ENCODE measurements at regions not wholly inside any gene's neighbourhood (a gene's known extent, or its start where the extent isn't known, plus 50 kb on each side); places are given as distances from the start of the nearest gene placed in this dataset.

- H3K36me3 Mint-ChIP-seq: no peaks in the 10 kb centered on the region
- no peak for DNase-seq (ENCODE audit: extremely low spot score, unreplicated experiment)
These were observed 190.2 kb upstream of the MPHOSPH6 start for GRCh38 chr16:82360024-82360783.

DNA sequence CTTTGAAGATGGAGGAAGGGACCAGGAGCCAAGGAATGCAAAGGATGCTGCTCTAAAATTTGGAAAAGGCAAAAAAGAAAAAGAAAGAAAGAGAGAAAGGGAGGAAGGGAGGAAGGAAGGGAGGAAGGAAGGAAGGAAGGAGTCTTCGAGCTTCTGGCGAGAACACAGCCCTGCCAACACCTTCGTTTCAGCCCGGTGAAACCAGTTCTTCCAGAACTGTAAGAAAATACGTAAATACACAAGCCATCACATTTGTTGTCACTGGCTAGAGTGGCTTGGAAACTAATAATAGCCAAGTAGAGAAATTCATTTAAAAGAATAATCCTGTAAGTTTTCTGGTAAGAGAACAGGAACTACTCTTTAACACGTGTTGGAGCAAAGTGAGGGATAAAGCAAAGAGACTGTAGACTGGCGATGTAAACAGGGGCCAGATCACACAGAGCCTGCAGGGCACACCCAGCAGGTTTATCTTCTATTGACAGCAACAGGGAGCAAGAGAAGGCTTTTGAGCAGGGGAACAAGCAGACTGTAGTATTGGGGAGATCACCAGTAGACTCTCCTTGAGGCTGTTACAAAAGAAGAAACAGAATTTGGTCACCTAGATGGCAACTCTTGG, 188.7 kb upstream of the MPHOSPH6 start:
- TF ChIP-seq, protein P1, sequence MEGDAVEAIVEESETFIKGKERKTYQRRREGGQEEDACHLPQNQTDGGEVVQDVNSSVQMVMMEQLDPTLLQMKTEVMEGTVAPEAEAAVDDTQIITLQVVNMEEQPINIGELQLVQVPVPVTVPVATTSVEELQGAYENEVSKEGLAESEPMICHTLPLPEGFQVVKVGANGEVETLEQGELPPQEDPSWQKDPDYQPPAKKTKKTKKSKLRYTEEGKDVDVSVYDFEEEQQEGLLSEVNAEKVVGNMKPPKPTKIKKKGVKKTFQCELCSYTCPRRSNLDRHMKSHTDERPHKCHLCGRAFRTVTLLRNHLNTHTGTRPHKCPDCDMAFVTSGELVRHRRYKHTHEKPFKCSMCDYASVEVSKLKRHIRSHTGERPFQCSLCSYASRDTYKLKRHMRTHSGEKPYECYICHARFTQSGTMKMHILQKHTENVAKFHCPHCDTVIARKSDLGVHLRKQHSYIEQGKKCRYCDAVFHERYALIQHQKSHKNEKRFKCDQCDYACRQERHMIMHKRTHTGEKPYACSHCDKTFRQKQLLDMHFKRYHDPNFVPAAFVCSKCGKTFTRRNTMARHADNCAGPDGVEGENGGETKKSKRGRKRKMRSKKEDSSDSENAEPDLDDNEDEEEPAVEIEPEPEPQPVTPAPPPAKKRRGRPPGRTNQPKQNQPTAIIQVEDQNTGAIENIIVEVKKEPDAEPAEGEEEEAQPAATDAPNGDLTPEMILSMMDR (conservative IDR thresholded peaks at IDR 0.05): no peak
- Mint-ChIP-seq H3K27me3 (peaks cover 7% of the 10 kb centered on the region), H3K4me3 (peak overlapping the region; percentile 48), H3K9me3 (peaks cover 4% of the 10 kb centered on the region), H3K4me1 (ENCODE audit: unreplicated experiment) (no peaks in the 10 kb centered on the region), H3K27ac (peak overlapping the region; percentile 79), H3K36me3 (no peaks in the 10 kb centered on the region)
- DNase-seq (ENCODE audit: extremely low spot score, unreplicated experiment): no peak

More at GRCh38 chr16:82360024-82360783, 190.2 kb upstream of the MPHOSPH6 start:
- peaks cover 4% of the 10 kb centered on the region for H3K9me3 Mint-ChIP-seq
- no peaks in the 10 kb centered on the region for H3K4me1 Mint-ChIP-seq (ENCODE audit: unreplicated experiment)
- no peak overlapping the region for H3K4me3 Mint-ChIP-seq
- H3K27me3 Mint-ChIP-seq: peaks cover 7% of the 10 kb centered on the region
- no peak overlapping the region for H3K27ac Mint-ChIP-seq
- TF ChIP-seq, protein P1 (conservative IDR thresholded peaks at IDR 0.05): no peak

DNA sequence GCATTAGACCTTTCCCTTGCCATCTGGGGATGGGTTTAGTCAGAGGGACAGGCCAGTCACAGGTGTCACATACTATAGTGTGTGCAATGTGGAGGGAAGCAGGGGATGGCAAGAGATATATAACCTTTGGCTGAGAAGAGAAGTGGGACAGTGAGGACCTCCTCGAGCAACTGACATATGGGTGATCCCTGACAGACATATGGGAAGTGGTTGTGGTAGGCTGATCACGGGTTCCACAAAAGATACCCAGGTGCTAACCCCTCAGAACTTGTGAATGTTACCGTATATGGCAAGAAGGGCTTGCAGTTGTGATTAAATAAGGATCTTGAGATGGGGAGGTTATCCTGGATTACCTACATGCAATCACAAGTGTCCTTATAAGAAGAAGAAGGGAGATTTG, 188.1 kb upstream of the MPHOSPH6 start:
- Mint-ChIP-seq H3K4me3 (peak overlapping the region; percentile 48), H3K27me3 (peaks cover 7% of the 10 kb centered on the region), H3K36me3 (no peaks in the 10 kb centered on the region), H3K9me3 (peaks cover 4% of the 10 kb centered on the region), H3K4me1 (ENCODE audit: unreplicated experiment) (no peaks in the 10 kb centered on the region), H3K27ac (no peak overlapping the region)
- TF ChIP-seq, protein P1 (conservative IDR thresholded peaks at IDR 0.05): no peak
- DNase-seq (ENCODE audit: extremely low spot score, unreplicated experiment): no peak

DNA sequence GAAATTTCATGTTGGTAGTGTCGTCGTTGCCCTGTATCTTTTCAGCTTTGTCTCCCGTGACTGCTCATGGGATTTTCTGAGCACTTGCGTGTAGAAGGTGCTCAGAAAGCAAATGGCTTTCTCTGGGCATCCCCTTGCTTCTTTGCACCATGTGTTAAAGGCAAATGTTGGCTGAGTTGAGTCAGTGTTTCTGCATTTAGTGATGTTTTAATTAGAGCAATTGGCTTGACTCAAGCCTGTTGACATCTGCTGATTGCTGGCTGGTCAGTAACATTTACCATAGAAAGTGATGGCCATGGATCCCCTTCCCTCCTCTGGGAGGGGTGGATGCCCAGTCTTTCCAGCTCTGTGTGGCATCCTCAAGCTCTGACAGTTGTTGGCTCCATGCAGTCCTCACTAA, 187.2 kb upstream of the MPHOSPH6 start:
- TF ChIP-seq, protein P1 (conservative IDR thresholded peaks at IDR 0.05): no peak
- no peak for DNase-seq (ENCODE audit: extremely low spot score, unreplicated experiment)
- peaks cover 3% of the 10 kb centered on the region for H3K27me3 Mint-ChIP-seq
- H3K27ac Mint-ChIP-seq: no peak overlapping the region
- no peaks in the 10 kb centered on the region for H3K4me1 Mint-ChIP-seq (ENCODE audit: unreplicated experiment)
- no peak overlapping the region for H3K4me3 Mint-ChIP-seq
- H3K36me3 Mint-ChIP-seq: no peaks in the 10 kb centered on the region
- peaks cover 4% of the 10 kb centered on the region for H3K9me3 Mint-ChIP-seq

GRCh38 chr16:82350560-82350959, 180.5 kb upstream of the MPHOSPH6 start:
- DNase-seq (ENCODE audit: extremely low spot score, unreplicated experiment): no peak
- Mint-ChIP-seq H3K27ac (no peak overlapping the region), H3K4me1 (ENCODE audit: unreplicated experiment) (no peaks in the 10 kb centered on the region), H3K9me3 (no peaks in the 10 kb centered on the region), H3K27me3 (peaks cover 4% of the 10 kb centered on the region), H3K4me3 (no peak overlapping the region), H3K36me3 (no peaks in the 10 kb centered on the region)
- TF ChIP-seq, protein P1 (conservative IDR thresholded peaks at IDR 0.05): no peak

Measured in type B pancreatic cell (in vitro differentiated cells).